ENCODE measurements at regions not wholly inside any gene's neighbourhood (a gene's known extent, or its start where the extent isn't known, plus 50 kb on each side); places are given as distances from the start of the nearest gene placed in this dataset.
"Not testable (repeated sequence)": the region's sequence is repeated elsewhere in the genome, so short reads cannot be mapped to it uniquely, and the experiment has no call there.

GRCh38 chr14:25303934-25304333 lies 254.0 kb upstream of the STXBP6 start:
- intact Hi-C loops (cut with DNase I), result no loop called here
- Histone ChIP-seq H3K36me3 (no peaks in the 10 kb centered on the region), H3K27me3 (no peaks in the 10 kb centered on the region), H3K4me3 (no peak overlapping the region), H3K27ac (no peak overlapping the region), H3K9me3 (peaks cover 0 to 3% of the 10 kb centered on the region in 2 donors), H3K4me1 (no peaks in the 10 kb centered on the region)
- ATAC-seq (no peak), DNase-seq (no peak)
- TF ChIP-seq CTCF (IDR thresholded peaks at IDR 0.05), result no peak

GRCh38 chr14:25298238-25298637 lies 248.3 kb upstream of the STXBP6 start:
- Histone ChIP-seq H3K36me3 (no peaks in the 10 kb centered on the region), H3K4me3 (no peak overlapping the region), H3K27ac (no peak overlapping the region), H3K27me3 (no peaks in the 10 kb centered on the region), H3K4me1 (no peaks in the 10 kb centered on the region), H3K9me3 (no peaks in the 10 kb centered on the region)
- intact Hi-C loops (cut with DNase I), result no loop called here
- TF ChIP-seq CTCF (IDR thresholded peaks at IDR 0.05), result no peak
- no peak for DNase-seq
- ATAC-seq, result no peak

- H3K27me3 ChIP-seq; intact Hi-C loops (cut with DNase I); H3K4me1 ChIP-seq; DNase-seq; H3K4me3 ChIP-seq; ATAC-seq; H3K27ac ChIP-seq; H3K36me3 ChIP-seq: not testable (repeated sequence)
- H3K9me3 ChIP-seq, result peaks cover 0 to 16% of the 10 kb centered on the region in 2 donors
These were observed 240.2 kb upstream of the STXBP6 start for GRCh38 chr14:25290154-25290553.

GRCh38 chr14:25274529-25274928 lies 224.6 kb upstream of the STXBP6 start:
- H3K9me3 ChIP-seq, result no peaks in the 10 kb centered on the region
- no peak for DNase-seq
- no peaks in the 10 kb centered on the region for H3K27me3 ChIP-seq
- H3K36me3 ChIP-seq, result no peaks in the 10 kb centered on the region
- no peak overlapping the region for H3K27ac ChIP-seq
- no peak for ATAC-seq
- H3K4me3 ChIP-seq, result no peak overlapping the region
- TF ChIP-seq CTCF (IDR thresholded peaks at IDR 0.05), result no peak
- no peaks in the 10 kb centered on the region for H3K4me1 ChIP-seq
- intact Hi-C loops (cut with DNase I), result no loop called here

- Histone ChIP-seq H3K27ac (no peak overlapping the region), H3K4me3 (no peak overlapping the region), H3K36me3 (no peaks in the 10 kb centered on the region), H3K27me3 (no peaks in the 10 kb centered on the region), H3K9me3 (no peaks in the 10 kb centered on the region), H3K4me1 (no peaks in the 10 kb centered on the region)
- intact Hi-C loops (cut with DNase I), result no loop called here
- no peak for TF ChIP-seq CTCF (IDR thresholded peaks at IDR 0.05)
- DNase-seq (no peak), ATAC-seq (no peak)
These were observed 217.2 kb upstream of the STXBP6 start for GRCh38 chr14:25267186-25267585.

GRCh38 chr14:25259470-25259869 lies 209.5 kb upstream of the STXBP6 start:
- no peak overlapping the region for H3K4me3 ChIP-seq
- H3K27me3 ChIP-seq, result no peaks in the 10 kb centered on the region
- H3K9me3 ChIP-seq, result no peaks in the 10 kb centered on the region
- DNase-seq (no peak), ATAC-seq (no peak)
- H3K36me3 ChIP-seq, result no peaks in the 10 kb centered on the region
- intact Hi-C loops (cut with DNase I), result no loop called here
- H3K4me1 ChIP-seq, result no peaks in the 10 kb centered on the region
- no peak overlapping the region for H3K27ac ChIP-seq
- no peak for TF ChIP-seq CTCF (IDR thresholded peaks at IDR 0.05)

All from left lung (tissue), 4 donors.